Occipital lobe (tissue), 1 donor: ENCODE measurements at regions not wholly inside any gene's neighbourhood (a gene's known extent, or its start where the extent isn't known, plus 50 kb on each side); places are given as distances from the start of the nearest gene placed in this dataset.
"Not testable (repeated sequence)": the region's sequence is repeated elsewhere in the genome, so short reads cannot be mapped to it uniquely, and the experiment has no call there.

Source experiments
- DNase-seq: peaks from one replicate; lab custom pipeline; 2025; lab: John Stamatoyannopoulos, UW

DNA sequence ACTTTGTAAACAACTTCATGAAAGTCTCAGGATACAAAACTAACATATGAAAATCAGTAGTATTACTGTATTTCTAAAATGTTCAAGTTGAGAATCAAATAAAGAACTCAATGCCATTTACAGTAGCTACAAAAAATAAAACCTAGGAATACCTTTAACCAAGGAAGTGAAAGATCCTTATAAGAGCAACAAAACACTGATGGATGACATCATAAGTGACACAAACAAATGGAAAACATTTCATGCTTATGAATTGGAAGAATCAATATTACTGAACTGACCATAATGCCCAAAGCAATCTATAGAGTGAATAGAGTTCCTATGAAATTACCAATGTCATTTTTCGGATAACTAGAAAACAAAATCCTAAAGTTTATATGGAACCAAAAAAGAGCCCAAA lies 1038.1 kb downstream of the SUCLG1 start:
- no peak for DNase-seq

DNA sequence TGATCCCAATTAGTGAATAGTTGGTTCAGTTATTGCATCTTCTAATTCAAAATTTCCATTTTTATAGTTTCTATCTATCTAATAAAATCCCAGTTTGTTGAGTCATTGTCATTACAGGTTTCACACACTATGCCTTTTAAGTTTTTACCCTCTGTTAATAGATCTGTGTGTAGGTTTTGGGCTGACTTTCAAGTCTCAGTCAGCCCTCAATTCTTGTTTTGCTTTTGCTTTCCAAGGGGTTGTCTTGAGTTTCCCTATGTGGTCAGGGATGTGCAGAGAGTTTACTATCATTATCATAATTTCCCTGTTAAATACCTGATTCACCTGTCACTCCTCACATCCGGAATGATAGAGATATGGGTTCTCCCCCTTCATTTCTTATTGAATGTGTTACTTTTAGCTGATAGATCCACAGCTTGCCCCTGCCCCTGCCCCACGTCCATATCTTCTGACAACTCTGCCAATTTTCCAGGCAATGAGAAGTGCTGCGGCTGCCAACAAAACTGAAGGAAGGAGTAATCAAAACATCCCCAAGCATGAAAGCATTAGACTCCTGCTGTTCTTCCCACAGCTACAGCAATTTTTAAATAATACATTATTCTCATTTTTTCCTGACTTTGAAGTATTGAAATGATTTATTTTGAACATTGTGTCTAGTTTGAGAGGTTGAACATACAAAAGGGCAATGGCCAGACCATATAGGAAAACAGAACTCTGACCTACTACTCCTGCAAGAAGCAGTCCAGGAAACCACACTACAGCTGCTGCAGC lies 1064.8 kb downstream of the SUCLG1 start:
- DNase-seq, result no peak

DNA sequence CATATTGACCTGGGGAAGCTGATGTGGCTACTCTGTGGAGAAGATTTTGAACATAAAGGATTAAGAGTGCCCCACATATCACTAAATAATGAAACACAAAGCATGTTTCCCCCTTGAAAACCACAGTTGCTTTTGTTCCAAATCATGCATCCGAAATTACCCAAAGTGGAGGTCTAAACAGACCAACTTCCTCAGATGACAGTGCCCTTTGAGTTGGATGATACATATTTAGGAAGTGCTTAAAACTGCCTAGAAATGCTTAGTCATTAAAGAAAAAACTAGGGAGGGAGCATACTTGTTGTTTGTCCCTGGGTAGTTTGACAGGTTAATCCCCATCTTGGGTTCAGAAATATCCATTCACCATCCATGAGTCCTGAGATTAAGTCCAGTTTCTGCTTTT lies 1070.3 kb downstream of the SUCLG1 start:
- no peak for DNase-seq

DNA sequence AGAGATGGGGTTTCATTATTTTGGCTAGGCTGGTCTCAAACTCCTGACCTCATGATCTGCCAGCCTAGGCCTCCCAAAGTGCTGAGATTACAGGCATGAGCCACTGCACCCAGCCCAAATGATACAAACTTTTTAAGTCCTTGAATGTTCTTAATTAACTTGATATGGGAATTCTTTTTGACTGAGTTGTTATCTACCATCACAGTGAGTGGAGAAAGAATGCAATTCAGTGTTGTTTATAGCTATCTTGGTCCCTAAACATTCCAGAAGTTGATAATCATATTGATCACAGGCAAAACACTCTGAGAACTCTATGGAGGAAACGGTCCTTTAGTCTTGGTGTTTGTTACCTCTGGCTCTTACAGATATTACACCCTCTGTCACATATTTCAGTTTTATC lies 1072.5 kb downstream of the SUCLG1 start:
- no peak for DNase-seq

DNA sequence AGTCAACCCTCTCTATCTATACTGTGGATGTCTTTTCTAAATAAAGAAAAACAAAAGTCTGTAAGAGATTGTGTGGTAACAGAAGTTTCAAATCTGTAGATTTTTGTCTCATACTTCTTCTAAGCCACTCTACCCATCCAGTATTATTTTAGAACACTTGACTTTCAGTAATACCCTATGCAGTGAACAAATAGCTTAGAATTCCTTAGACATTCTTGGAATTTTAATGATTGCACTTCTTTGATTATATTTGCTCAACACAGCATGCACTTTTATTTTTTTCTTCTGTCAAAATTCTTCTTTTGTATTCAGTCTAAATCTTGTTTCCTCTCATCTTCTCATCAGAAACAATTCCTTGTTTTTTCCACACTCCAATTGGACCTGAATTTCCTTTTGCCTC lies 1080.2 kb downstream of the SUCLG1 start:
- DNase-seq, result no peak

DNA sequence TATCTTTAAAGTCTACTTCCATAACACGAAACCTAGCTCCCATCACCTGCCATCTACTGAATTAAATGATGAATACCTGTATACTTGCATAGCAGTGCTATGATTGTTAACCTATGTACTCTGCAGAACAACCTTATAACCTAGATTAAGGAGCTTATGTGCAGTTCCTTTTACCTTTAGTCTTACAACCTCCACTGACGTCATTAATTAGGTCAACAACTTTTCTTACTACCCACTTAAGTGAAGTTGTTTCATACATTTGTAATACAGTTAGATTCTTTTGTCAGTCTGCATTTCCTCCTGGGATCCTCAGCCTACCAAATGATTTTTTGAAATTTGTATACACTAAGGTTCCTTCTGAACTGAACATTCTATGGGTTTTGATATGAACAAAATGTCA lies 1082.3 kb downstream of the SUCLG1 start:
- DNase-seq, result no peak

DNA sequence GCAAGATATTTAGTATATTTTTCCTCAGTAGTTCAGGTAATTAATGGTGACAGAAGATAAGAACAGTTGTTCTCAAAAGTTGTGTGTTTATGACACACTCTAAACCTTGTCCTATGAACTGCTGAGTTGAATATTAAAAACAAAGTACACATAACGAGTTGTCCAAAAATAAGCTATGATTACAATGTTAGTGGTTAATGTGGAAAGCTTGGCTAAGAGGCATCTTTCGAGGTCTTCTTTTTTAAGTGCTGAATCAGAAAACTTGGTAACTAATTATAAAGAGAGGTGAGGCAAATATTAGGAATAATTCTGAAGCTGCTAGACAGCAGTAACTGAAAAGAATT lies 1088.7 kb downstream of the SUCLG1 start:
- no peak for DNase-seq

DNA sequence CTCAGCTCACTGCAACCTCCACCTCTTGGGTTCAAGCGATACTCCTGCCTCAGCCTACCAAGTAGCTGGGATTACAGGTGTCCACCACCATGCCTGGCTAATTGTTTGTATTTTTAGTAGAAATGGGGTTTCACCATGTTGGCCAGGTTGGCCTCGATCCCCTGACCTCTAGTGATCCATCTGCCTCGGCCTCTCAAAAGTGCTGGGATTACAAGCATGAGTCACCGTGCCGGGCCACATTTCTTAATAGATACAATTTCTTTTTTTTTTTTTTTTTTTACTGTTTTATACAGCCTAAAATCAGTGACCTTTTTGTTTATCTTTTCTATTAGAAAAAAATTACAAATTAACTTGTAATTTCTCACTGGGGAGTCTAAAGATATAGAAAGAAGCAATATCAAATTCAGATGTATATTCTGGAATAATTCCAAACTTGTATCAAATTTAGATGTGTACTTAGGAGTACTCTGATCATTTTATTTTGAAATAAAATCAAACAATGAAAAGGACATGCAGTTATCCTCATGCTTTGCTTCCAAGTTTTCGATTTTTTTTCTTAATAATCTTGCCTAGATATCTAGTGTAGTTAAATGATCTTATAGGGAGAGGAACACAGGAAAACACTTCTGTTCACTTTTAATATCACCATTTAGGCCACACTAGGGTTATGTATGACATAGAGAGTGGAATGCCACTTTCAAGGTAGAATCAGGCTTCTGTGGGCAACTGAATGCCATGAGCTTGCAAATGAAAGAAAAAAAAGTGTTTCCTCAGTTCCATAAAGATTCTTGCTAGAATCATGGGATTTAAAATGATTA lies 1089.3 kb downstream of the SUCLG1 start:
- no peak for DNase-seq

DNA sequence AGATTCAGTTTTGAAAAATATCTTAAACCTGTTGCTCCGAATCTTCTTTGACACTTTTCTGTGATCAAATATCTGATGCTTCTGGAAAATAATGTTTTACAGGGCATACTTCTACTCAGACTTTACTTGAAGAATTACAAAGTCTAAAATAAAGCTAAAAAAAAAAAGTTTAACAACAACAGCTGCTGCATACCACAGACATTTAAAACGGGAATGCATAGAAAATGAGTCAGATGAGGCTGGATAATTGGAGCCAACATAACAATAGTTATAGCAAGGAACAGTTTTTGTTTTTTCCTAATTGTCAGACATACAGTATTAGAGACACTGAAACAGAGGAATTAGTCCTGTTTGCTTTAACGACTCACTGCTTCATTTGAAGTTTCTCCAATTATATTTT lies 1090.2 kb downstream of the SUCLG1 start:
- no peak for DNase-seq

DNA sequence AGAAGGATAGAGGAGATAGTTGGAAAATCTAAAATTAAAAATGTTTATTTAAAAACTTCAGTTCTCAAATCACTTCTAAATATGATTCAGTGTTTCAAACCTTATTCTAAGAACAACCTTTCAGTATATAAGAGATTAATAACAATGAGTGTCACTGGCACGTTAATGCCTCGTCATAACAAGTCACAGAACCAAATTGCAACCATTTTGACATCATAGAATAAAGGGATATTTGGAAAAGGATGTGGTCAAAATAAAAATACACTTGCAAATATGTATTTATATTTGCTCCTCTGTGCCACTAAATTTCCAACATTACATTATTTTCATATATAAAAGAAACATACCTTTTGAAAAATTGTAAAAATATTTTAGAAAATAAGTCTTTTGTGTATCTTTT lies 1090.6 kb downstream of the SUCLG1 start:
- no peak for DNase-seq

DNA sequence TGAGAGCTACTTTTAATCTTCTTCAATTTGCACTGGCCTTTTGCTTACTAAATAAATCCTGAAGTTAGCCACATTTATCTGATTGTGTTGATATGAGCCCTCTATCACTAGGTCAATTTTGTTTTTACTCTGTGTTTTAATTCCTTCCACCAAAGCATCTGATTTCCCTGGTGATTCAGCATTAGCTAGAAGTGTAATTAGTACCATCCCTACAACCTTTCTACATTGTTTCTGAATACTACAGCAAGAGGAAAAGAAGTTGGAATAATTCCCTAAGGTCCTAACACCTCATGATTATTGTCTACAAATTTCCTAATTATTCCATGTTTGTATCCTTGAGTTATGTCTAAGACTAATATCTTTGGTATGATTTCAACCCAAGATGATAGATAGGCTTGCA lies 1093.6 kb downstream of the SUCLG1 start:
- DNase-seq, result no peak

DNA sequence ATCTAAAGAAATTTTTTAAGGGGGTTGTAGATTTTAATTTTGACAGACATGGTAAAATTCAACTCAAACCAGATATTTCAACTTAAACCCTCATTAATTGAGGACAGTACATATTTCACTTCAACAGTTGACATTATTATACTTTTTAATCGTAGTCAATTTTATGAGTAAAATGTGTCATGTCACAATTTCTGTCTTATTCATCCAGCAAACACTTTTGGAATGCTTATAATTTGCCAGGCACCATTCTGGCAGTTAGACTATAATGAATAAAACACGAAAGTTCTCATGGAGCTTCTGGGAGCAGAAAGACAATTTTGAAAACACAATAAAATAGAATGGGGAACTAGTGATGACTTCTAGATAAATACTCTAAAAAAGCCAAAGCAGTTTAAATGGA lies 1094.8 kb downstream of the SUCLG1 start:
- DNase-seq, result no peak

DNA sequence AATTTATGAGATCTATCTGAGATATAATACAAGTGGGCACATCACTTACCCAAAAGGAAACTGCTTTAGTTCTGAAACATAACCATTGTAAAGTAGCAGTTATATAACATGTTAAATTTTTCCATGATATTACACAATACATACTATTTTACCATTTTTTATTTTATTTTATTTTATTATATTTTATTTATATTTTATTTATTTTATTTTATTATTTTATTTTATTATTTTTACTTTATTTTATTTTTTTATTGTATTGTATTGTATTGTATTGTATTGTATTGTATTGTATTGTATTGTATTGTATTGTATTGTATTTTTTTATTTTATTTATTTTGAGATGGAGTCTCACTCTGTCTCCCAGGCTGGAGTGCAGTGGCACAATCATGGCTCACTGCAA lies 1095.9 kb downstream of the SUCLG1 start:
- not testable (repeated sequence) for DNase-seq

DNA sequence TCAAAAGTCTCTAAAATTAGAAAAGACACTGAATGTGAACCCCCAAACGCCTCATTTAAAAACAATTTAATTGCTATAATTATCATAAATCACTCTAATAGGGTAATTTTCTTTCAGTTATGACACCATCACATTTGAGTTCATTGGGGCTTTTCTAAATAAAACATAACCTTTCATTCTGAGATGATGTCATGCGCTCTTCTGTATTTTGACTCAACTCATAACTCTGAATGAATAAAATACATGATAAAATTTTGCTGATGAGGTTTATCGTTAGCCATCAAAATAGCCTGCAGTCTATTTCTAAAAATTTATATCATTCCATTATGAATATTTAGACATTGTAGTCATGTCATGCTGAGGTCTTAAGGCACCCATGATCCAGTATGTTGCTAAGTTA lies 1099.7 kb downstream of the SUCLG1 start:
- no peak for DNase-seq

DNA sequence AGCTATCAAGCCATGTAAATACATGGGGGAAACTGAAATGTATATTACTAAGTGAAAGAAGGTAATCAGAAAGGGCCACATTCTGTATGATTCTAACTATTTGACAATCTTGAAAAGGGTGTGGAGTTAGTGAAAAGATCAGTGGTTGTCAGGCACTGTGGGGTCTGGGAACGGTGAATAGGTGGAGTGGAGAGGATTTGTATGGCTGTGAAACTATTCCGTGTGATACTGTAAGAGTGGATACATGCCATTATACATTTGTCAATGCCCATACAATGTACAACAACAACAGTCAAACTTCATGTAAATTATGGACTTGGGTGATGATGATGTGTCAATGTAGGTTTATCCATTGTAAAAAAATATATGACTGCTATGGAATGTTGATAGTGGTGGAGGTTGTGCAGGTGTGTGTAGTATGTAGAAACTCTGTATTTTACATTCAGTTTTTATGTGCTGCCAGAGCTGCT lies 1116.2 kb downstream of the SUCLG1 start:
- no peak for DNase-seq

DNA sequence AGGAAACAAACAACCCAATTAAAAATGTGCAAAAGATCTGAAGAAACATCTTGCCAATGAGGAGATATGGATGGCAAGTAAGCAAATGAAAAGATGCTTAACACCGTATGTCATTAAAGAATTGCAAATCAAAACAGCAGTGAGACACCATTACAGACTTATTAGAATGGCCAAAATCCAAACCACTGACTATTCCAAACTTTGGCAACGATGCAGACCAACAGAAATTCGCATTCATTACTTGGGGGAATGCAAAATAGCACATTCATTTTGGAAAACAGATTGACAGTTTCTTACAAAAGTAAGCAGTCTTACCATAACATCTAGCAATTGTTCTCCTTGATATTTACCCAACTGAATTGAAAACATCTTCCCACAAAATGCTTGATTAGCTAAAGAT lies 1118.7 kb downstream of the SUCLG1 start:
- DNase-seq, result no peak

DNA sequence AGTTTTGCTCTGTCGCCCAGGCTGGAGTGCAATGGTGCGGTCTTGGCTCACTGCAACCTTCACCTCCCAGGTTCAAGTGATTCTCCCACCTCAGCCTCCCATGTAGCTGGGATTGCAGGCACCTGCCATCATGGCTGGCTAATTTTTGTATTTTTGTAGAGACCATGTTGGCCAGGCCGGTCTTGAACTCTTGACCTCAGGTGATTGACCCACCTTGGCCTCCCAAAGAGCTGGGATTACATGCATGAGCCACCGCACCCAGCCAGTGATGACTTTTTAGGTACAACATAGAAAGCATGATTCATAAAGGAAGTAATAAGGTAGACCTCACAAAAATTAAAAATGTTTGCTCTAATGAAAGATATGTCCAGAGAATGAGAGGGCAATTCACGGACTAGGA lies 1119.1 kb downstream of the SUCLG1 start:
- not testable (repeated sequence) for DNase-seq

DNA sequence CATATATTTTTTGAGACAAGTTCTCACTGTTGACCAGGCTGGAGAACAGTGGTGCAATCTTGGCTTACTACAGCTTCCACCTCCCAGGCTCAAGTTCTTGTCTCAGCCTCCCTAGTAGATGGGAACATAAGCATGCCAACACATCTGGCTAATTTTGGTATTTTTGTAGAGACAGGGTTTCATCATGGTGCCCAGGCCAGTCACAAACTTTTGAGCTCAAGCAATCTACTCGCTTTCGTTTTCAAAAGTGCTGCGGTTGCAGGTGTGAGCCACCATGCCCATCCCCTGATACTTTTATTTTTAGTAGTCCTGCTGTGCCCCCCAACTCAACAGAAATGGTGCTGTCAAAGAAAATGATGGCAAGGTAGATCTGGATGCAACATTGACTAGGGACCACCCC lies 1127.3 kb downstream of the SUCLG1 start:
- no peak for DNase-seq

DNA sequence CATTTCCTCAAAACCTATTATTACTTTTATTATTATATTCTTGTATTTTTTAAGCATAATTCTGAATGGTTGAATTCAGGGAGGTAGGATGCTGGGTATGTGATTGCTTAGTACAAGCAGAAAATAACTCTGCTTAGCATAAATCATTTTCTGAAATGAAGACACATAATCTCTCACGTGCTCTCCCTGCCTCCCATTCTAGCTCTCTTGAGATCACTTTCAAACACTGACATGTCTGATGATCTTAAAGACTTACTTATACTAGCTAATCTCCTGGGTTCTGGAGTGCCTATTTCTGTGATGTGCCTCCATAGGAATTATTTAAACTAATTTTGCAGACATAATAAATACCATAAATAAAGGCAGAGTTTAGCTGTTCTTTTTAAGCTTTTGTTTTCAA lies 1136.0 kb downstream of the SUCLG1 start:
- DNase-seq, result no peak

DNA sequence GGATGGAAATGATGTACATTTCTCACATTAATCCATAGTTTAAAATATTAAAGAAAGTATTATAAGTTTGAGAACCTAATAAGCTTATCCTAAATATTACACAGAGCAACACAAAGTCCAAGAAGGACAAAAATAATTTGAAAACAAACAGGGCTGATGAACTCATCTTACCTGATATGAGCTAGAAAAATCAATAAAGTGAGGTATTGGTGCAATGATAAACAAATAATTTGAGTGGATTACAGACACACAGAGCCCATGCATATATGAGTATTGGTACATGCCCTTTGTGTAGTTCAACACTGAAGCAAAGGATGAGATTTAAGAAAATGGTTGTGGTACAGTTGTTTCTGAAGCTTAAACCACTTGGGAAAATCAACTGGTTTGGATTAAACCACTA lies 1139.0 kb downstream of the SUCLG1 start:
- DNase-seq, result no peak

DNA sequence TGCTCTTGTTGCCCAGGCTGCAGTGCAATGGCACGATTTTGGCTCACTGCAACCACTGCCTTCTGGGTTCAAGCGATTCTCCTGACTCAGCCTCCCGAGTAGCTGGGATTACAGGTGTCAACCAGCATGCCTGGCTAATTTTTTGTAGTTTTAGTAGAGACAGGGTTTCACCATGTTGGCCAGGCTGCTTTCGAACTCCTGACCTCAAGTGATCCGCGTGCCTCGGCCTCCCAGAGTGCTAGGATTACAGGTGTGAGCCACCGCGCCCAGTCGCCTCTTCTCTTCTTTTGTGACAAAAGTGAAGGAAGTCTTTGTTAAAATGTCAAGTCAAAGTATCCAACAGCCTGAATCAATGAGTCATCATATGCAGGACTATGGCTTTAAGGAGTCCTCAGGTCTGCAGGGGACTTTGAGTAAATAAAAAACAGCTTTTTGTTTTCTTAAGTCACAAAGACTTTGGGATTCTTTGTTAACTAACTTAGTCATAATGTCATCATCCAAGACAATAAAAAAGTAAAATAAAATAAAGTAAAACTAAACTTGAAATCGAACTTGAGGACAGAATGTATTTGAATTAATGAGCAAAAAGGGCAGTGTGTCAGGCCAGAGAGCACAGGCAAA lies 1153.2 kb downstream of the SUCLG1 start:
- DNase-seq, result no peak

DNA sequence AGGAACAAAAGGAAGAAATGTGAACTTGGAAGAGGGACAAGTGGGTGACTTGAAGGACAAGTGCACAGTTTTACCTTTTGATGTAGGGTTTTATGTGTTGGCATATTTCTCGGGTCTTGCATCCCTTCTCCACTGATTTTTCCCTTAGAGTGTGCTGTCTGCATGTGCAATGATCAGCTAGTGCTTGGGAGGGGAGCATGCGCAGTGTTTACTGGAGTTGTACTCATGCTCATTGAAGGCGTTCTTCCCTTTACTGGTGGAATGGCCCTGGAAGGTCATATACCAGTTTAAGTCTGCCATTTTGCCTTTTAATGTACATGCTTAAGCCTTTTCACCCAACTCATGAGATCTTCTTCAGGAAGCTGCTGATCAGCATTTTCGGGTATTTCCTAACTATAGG lies 1168.0 kb downstream of the SUCLG1 start:
- no peak for DNase-seq

DNA sequence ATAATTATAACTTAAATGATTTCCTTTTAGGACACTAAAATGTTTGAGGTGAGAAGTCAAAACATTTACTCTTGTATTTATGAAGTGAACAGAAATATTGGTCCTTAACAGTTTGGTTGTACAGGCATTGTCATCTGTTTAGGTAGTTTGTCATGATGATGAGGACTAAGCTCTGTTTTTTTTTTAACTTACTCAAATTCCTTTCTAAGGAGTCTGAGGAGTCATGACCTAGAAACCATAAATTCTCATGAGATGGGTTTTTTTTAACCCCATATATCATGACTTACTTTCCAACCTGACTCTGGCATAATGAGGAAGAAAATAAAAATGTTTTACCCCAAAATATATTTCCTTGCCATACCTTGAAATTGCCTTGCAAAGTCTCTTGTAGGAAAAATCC lies 1176.2 kb downstream of the SUCLG1 start:
- DNase-seq, result no peak
